ENCODE measurements at regions not wholly inside any gene's neighbourhood (a gene's known extent, or its start where the extent isn't known, plus 50 kb on each side); places are given as distances from the start of the nearest gene placed in this dataset.

DNA sequence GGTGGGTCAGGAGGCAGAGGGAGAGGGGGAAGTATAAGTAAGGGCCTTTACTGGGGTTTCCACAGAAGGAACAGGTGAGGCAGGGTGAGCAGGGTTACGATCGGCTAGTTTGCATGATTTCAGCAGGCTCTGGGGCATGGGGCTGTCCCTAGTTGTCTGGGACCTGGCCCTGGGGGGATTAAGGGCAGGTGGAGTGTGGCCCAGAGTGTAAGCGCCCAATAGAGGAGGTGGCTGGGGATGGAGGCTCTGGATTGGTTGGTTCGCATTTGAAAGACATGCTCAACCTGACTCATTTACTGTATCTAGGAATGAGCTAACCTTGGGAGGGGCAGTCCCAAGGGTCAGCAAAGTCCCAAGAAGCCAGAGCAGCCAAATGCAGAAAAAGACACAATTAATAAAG is 230.3 kb downstream of the MAP2K4 start:
- TF ChIP-seq CTCF (IDR thresholded peaks at IDR 0.05) = no peak
- Mint-ChIP-seq H3K4me3 (no peak overlapping the region), H3K27ac (no peak overlapping the region), H3K4me1 (ENCODE audit: low read depth) (peaks cover 18% of the 10 kb centered on the region), H3K27me3 (ENCODE audit: insufficient read depth) (peaks cover 26% of the 10 kb centered on the region), H3K36me3 (ENCODE audit: low read depth) (no peaks in the 10 kb centered on the region), H3K9me3 (no peaks in the 10 kb centered on the region)
- no peak for DNase-seq

- Mint-ChIP-seq H3K27me3 (ENCODE audit: insufficient read depth) (peaks cover 25% of the 10 kb centered on the region), H3K4me1 (ENCODE audit: low read depth) (peaks cover 32% of the 10 kb centered on the region)
- DNase-seq = no peak
Observed at GRCh38 chr17:12252462-12252861, 231.8 kb downstream of the MAP2K4 start.

DNA sequence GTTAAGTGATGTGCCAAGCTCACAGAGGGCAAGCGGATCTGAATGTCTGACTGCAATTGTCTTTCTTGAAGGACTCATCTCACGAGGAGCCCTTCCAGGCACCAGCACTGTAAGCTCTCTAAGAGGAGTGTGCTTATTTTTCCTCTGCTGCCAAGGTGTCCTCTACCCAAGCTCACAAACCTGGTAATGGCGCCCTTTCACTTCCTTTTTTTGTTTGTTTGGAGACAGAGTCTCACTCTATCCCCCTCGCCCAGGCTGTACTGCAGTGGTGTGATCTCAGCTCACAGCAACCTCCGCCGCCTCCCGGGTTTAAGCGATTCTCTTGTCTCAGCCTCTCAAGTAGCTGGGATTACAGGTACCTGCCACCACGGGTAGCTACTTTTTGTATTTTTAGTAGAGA is 233.8 kb downstream of the MAP2K4 start:
- Mint-ChIP-seq H3K27ac (no peak overlapping the region), H3K36me3 (ENCODE audit: low read depth) (no peaks in the 10 kb centered on the region), H3K9me3 (no peaks in the 10 kb centered on the region), H3K4me1 (ENCODE audit: low read depth) (peaks cover 32% of the 10 kb centered on the region), H3K27me3 (ENCODE audit: insufficient read depth) (peaks cover 11% of the 10 kb centered on the region), H3K4me3 (no peak overlapping the region)
- DNase-seq = no peak
- TF ChIP-seq CTCF (IDR thresholded peaks at IDR 0.05) = no peak

More at GRCh38 chr17:12252462-12252861, 231.8 kb downstream of the MAP2K4 start:
- Mint-ChIP-seq H3K4me3 (no peak overlapping the region), H3K9me3 (no peaks in the 10 kb centered on the region), H3K27ac (no peak overlapping the region), H3K36me3 (ENCODE audit: low read depth) (no peaks in the 10 kb centered on the region)
- no peak for TF ChIP-seq CTCF (IDR thresholded peaks at IDR 0.05)

DNA sequence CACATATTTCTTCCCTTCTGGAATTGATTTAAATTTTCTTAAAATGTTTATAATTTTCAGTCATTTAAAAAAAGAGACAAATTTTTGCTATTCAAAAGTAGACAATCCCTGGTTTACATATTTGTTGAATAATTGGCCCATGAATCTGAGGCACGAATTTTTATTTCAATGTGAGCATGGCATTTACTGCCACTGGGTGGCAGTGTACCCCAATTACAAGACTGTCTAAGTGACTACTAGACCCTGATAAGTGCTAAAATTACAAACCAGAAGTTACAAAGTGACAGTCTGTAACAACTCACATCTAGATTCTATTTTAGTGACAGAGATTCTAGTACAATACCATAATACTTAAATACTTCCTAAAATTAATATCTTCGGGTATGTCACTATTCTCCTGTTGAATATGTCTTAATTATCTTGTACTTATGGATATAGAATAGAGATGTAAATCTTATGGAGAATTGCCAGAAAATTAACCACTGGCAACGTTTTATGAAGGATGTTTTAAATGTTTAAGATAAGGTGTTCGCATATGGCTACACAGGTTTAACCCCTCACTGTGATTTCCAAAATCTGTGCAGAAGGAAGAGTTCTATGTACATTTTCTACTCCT is 235.8 kb downstream of the MAP2K4 start:
- no peaks in the 10 kb centered on the region for H3K9me3 Mint-ChIP-seq
- no peaks in the 10 kb centered on the region for H3K36me3 Mint-ChIP-seq (ENCODE audit: low read depth)
- H3K4me1 Mint-ChIP-seq (ENCODE audit: low read depth) = peaks cover 32% of the 10 kb centered on the region
- peak; percentile 66 for DNase-seq
- H3K4me3 Mint-ChIP-seq = no peak overlapping the region
- H3K27me3 Mint-ChIP-seq (ENCODE audit: insufficient read depth) = peaks cover 13% of the 10 kb centered on the region
- peak; percentile 97 for TF ChIP-seq CTCF (IDR thresholded peaks at IDR 0.05)
- no peak overlapping the region for H3K27ac Mint-ChIP-seq

DNA sequence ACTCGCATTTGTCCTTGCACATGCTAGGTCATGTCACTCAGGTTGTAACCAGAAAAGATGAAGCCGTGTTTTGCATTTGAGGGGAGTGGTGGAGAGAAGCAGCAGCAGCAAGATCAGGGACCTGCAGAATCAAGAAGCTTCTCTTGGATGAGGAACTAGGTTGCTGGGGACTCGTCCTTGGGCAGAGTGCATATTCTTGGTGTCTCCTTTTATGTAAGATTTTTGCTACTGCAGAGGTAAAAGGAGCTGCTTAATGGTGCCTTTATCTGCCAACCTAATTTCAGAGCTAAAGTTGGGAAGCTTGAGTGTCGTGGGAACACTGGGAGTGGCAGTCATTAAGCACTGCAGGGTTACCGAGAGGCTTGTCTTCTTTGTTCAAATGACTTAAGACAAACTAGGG is 236.5 kb downstream of the MAP2K4 start:
- TF ChIP-seq CTCF (IDR thresholded peaks at IDR 0.05) = no peak
- H3K36me3 Mint-ChIP-seq (ENCODE audit: low read depth) = no peaks in the 10 kb centered on the region
- H3K4me1 Mint-ChIP-seq (ENCODE audit: low read depth) = peaks cover 32% of the 10 kb centered on the region
- no peak overlapping the region for H3K27ac Mint-ChIP-seq
- peaks cover 13% of the 10 kb centered on the region for H3K27me3 Mint-ChIP-seq (ENCODE audit: insufficient read depth)
- no peaks in the 10 kb centered on the region for H3K9me3 Mint-ChIP-seq
- H3K4me3 Mint-ChIP-seq = no peak overlapping the region
- DNase-seq = no peak

DNA sequence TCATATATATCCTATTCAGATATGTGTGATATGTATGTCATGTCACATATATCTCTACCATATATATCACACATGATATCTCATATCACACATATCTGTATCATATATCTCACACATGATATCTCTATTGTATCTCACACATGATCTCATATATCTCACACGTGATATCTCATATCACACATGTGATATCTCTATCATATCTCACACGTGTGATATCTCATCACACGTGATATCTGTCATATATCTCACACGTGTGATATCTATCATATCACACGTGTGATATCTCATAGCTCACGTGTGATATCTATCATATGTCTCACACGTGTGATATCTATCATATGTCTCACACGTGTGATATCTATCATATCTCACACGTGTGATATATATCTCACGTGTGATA is 240.7 kb downstream of the MAP2K4 start:
- Mint-ChIP-seq H3K36me3 (ENCODE audit: low read depth) (no peaks in the 10 kb centered on the region), H3K4me1 (ENCODE audit: low read depth) (peaks cover 10% of the 10 kb centered on the region), H3K27me3 (ENCODE audit: insufficient read depth) (peaks cover 6% of the 10 kb centered on the region; the same call in 1 of the 2 replicates), H3K27ac (no peak overlapping the region), H3K9me3 (no peaks in the 10 kb centered on the region), H3K4me3 (no peak overlapping the region)
- DNase-seq = no peak
- no peak for TF ChIP-seq CTCF (IDR thresholded peaks at IDR 0.05)
